OCI-LY7 (cell line): ENCODE measurements at regions not wholly inside any gene's neighbourhood (a gene's known extent, or its start where the extent isn't known, plus 50 kb on each side); places are given as distances from the start of the nearest gene placed in this dataset.

Experiments
- BruUV-seq: library from RNA; stranded (reverse); fragments of 400-500 nt; replicated peaks from 2 replicates; lab custom pipeline; 2021; lab: Mats Ljungman, UMichigan
- CTCF ChIA-PET: fragments of 300-600 bp; sonication (Branson Sonifier 250); formaldehyde crosslinking; loops from one replicate; lab custom pipeline; 2022; ENCODE audit warnings: antibody characterized with exemption; ENCODE audit not compliant: unreplicated experiment; lab: Charles Lee
- POLR2A ChIA-PET: fragments of 300-600 bp; sonication (Branson Sonifier 250); formaldehyde crosslinking; loops from one replicate; lab custom pipeline; 2022; ENCODE audit warnings: antibody characterized with exemption; lab: Charles Lee
- DNase-seq: peaks from one replicate; pipeline ENCODE4 v3.0.0-alpha.2; 2015; ENCODE audit warnings: low spot score
- H2AFZ ChIP-seq: fragments of 200-600 bp; sonication (generic), shearing (Covaris generic); 2 replicates; pipeline ENCODE4 v1.6.1; 2014; ENCODE audit warnings: mild to moderate bottlenecking, antibody characterized with exemption, low read length, moderate library complexity
- H3K27ac ChIP-seq: fragments of 200-600 bp; sonication (generic); 2 replicates; pipeline ENCODE4 v1.5.1; 2014; ENCODE audit warnings: mixed run types, low read depth, mild to moderate bottlenecking, moderate library complexity, low read length, inconsistent platforms; ENCODE audit not compliant: poor library complexity, severe bottlenecking
- H3K36me3 ChIP-seq: fragments of 200-600 bp; sonication (generic); 2 replicates; pipeline ENCODE4 v1.6.1; 2014; ENCODE audit warnings: mild to moderate bottlenecking, antibody characterized with exemption, low read length, moderate library complexity, mixed read lengths; ENCODE audit not compliant: insufficient read depth
- H3K4me1 ChIP-seq: fragments of 200-600 bp; sonication (generic); 2 replicates; pipeline ENCODE4 v1.5.1; 2014; ENCODE audit warnings: mild to moderate bottlenecking, low read length; ENCODE audit not compliant: insufficient read depth, poor library complexity, severe bottlenecking
- H3K4me2 ChIP-seq: fragments of 200-600 bp; sonication (generic); 2 replicates; pipeline ENCODE4 v1.6.1; 2014; ENCODE audit warnings: mild to moderate bottlenecking, low read length
- H3K4me3 ChIP-seq: fragments of 200-600 bp; sonication (generic); 2 replicates; pipeline ENCODE4 v1.5.1; 2014; ENCODE audit warnings: mild to moderate bottlenecking, low read depth, low read length; ENCODE audit not compliant: poor library complexity, severe bottlenecking
- H3K79me2 ChIP-seq: fragments of 200-600 bp; sonication (generic); 2 replicates; pipeline ENCODE4 v1.6.1; 2016; ENCODE audit warnings: low read depth, mild to moderate bottlenecking, low read length, moderate library complexity, mixed read lengths; ENCODE audit not compliant: insufficient read depth
- H3K9me2 ChIP-seq: fragments of 200-600 bp; sonication (generic); 2 replicates; pipeline ENCODE4 v1.6.1; 2016; ENCODE audit warnings: mild to moderate bottlenecking, low read length, mixed read lengths; ENCODE audit not compliant: insufficient read depth
- H3K9me3 ChIP-seq: fragments of 200-600 bp; sonication (generic); 2 replicates; pipeline ENCODE4 v1.6.1; 2014; ENCODE audit warnings: mild to moderate bottlenecking, mixed run types, low read length, mixed read lengths
- H4K20me1 ChIP-seq: fragments of 200-600 bp; sonication (generic); 2 replicates; pipeline ENCODE4 v1.6.1; 2014; ENCODE audit warnings: mild to moderate bottlenecking, antibody characterized with exemption, low read length, moderate library complexity, mixed read lengths; ENCODE audit not compliant: insufficient read depth
- CTCF ChIP-seq: fragments of 200-600 bp; sonication (generic); conservative IDR thresholded peaks from 2 replicates; pipeline ENCODE4 v1.5.1; 2014; ENCODE audit warnings: mild to moderate bottlenecking, antibody characterized with exemption, low read length, moderate library complexity, mixed read lengths
- EZH2phosphoT487 ChIP-seq: fragments of 200-600 bp; sonication (generic); IDR thresholded peaks from 2 replicates; pipeline ENCODE4 v1.6.1; 2018; ENCODE audit warnings: low read depth, borderline replicate concordance, mild to moderate bottlenecking, mixed run types, antibody characterized with exemption, low read length, moderate library complexity, mixed read lengths
- intact Hi-C: fragments of 100-400 bp; cut with micrococcal nuclease; formaldehyde crosslinking; loops from one replicate; pipeline ENCODE4 v1.10.0; 2022; ENCODE audit not compliant: unreplicated experiment

DNA sequence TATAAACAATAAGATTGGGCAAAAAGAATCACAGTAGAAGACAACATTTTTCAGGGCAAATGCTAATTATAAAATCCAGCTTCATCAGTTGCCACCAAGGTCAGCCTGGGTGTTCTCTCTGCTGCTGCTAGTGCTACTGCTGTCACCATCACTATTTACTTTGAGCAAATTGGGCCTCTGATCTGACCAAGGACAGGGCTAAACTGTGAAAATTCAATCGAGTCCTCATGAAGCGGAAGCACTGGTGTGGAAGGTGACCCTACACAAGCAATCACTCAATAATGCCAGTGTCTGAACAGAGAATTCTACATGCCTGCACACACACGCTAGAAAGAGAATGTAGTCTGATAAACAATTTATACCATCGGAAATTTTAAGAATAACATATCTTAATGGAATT is 122.9 kb upstream of the TTC29 start:
- no peak for DNase-seq
- no peaks in the 10 kb centered on the region for H3K36me3 ChIP-seq
- H3K79me2 ChIP-seq = no peaks in the 10 kb centered on the region
- no peaks in the 10 kb centered on the region for H4K20me1 ChIP-seq
- no peak overlapping the region for H2AFZ ChIP-seq
- no peaks in the 10 kb centered on the region for H3K4me1 ChIP-seq
- H3K27ac ChIP-seq = no peak overlapping the region
- intact Hi-C loops = no loop called here
- POLR2A ChIA-PET = interaction anchor here (0.6 to 1.1 kb wide), 2 partner anchors 32 to 40 kb away, joined by 3 read pairs; no protein-coding TSS in a partner anchor
- CTCF ChIA-PET = no interaction called here
- H3K9me2 ChIP-seq = no peaks in the 10 kb centered on the region
- H3K4me3 ChIP-seq = no peak overlapping the region
- no TSS peak for BruUV-seq
- no peaks in the 10 kb centered on the region for H3K9me3 ChIP-seq
- no peak overlapping the region for H3K4me2 ChIP-seq
- TF ChIP-seq EZH2phosphoT487 = no peak
- TF ChIP-seq CTCF = no peak

- no peak overlapping the region for H3K27ac ChIP-seq
- no TSS peak for BruUV-seq
- no peaks in the 10 kb centered on the region for H3K79me2 ChIP-seq
- CTCF ChIA-PET = no interaction called here
- intact Hi-C loops = no loop called here
- H4K20me1 ChIP-seq = no peaks in the 10 kb centered on the region
- H3K4me3 ChIP-seq = no peak overlapping the region
- no peak overlapping the region for H3K4me2 ChIP-seq
- DNase-seq = no peak
- POLR2A ChIA-PET = interaction anchor here (0.6 kb wide), 1 partner anchor 13 kb away, joined by 4 read pairs; no protein-coding TSS in a partner anchor
- H3K36me3 ChIP-seq = no peaks in the 10 kb centered on the region
- TF ChIP-seq CTCF = no peak
- TF ChIP-seq EZH2phosphoT487 = no peak
- no peak overlapping the region for H2AFZ ChIP-seq
- no peaks in the 10 kb centered on the region for H3K9me3 ChIP-seq
- H3K4me1 ChIP-seq = no peaks in the 10 kb centered on the region
- H3K9me2 ChIP-seq = no peaks in the 10 kb centered on the region
Observed at GRCh38 chr4:147071209-147071740, 125.6 kb upstream of the TTC29 start.

- Histone ChIP-seq H2AFZ (no peak overlapping the region), H3K36me3 (no peaks in the 10 kb centered on the region), H3K27ac (no peak overlapping the region), H3K9me2 (no peaks in the 10 kb centered on the region), H3K79me2 (no peaks in the 10 kb centered on the region), H3K4me1 (no peaks in the 10 kb centered on the region), H3K4me3 (no peak overlapping the region), H4K20me1 (no peaks in the 10 kb centered on the region), H3K9me3 (no peaks in the 10 kb centered on the region), H3K4me2 (no peak overlapping the region)
- no peak for DNase-seq
- ChIA-PET POLR2A (no interaction called here), CTCF (no interaction called here)
- TF ChIP-seq EZH2phosphoT487 = no peak
- no peak for TF ChIP-seq CTCF
- no TSS peak for BruUV-seq
- intact Hi-C loops = no loop called here
Observed at GRCh38 chr4:147076179-147076578, 130.5 kb upstream of the TTC29 start.
